DOHH2 (cell line): ENCODE measurements at regions not wholly inside any gene's neighbourhood (a gene's known extent, or its start where the extent isn't known, plus 50 kb on each side); places are given as distances from the start of the nearest gene placed in this dataset.

ENCODE experiments used
- H3F3A ChIP-seq: fragments of 200-600 bp; sonication (generic), shearing (Covaris generic); 2 replicates; pipeline ENCODE4 v1.6.0; 2016; ENCODE audit warnings: antibody characterized with exemption, mild to moderate bottlenecking; ENCODE audit not compliant: control insufficient read depth, insufficient read depth
- H3K27ac ChIP-seq: fragments of 200-600 bp; sonication (generic); 2 replicates; pipeline ENCODE4 v1.5.1; 2014; ENCODE audit warnings: low read depth, mild to moderate bottlenecking, low read length, moderate library complexity
- H3K27me3 ChIP-seq: fragments of 200-600 bp; sonication (generic); 2 replicates; pipeline ENCODE4 v1.6.1; 2014; ENCODE audit warnings: mild to moderate bottlenecking, low read length, mixed read lengths; ENCODE audit not compliant: control insufficient read depth
- H3K36me3 ChIP-seq: fragments of 200-600 bp; sonication (generic); 2 replicates; pipeline ENCODE4 v1.6.1; 2014; ENCODE audit warnings: mild to moderate bottlenecking, low read length, moderate library complexity, mixed read lengths; ENCODE audit not compliant: control insufficient read depth
- H3K4me1 ChIP-seq: fragments of 200-600 bp; sonication (generic); 2 replicates; pipeline ENCODE4 v1.6.1; 2014; ENCODE audit warnings: mild to moderate bottlenecking, low read length, mixed read lengths; ENCODE audit not compliant: control insufficient read depth
- H3K4me2 ChIP-seq: fragments of 200-600 bp; sonication (generic); 2 replicates; pipeline ENCODE4 v1.6.0; 2014; ENCODE audit warnings: mild to moderate bottlenecking, low read length, moderate library complexity
- H3K4me3 ChIP-seq: fragments of 200-600 bp; sonication (generic); 2 replicates; pipeline ENCODE4 v1.5.1; 2014; ENCODE audit warnings: mild to moderate bottlenecking, low read length, mixed read lengths
- H3K79me2 ChIP-seq: fragments of 200-600 bp; sonication (generic); 2 replicates; pipeline ENCODE4 v1.6.1; 2014; ENCODE audit warnings: mild to moderate bottlenecking, low read length, mixed read lengths; ENCODE audit not compliant: control insufficient read depth
- H3K9me2 ChIP-seq: fragments of 200-600 bp; sonication (generic); replicated peaks from 2 replicates; pipeline ENCODE4 v1.6.1; 2014; ENCODE audit warnings: mild to moderate bottlenecking, low read length, mixed read lengths; ENCODE audit not compliant: control insufficient read depth
- H3K9me3 ChIP-seq: fragments of 200-600 bp; sonication (generic); 2 replicates; pipeline ENCODE4 v1.6.1; 2014; ENCODE audit warnings: antibody characterized with exemption, low read length, mixed read lengths; ENCODE audit not compliant: control insufficient read depth, insufficient read depth
- H4K20me1 ChIP-seq: fragments of 200-600 bp; sonication (generic); 2 replicates; pipeline ENCODE4 v1.6.0; 2014; ENCODE audit warnings: low read depth, mild to moderate bottlenecking, antibody characterized with exemption, low read length, moderate library complexity; ENCODE audit not compliant: control insufficient read depth, insufficient read depth
- EZH2phosphoT487 ChIP-seq: fragments of 200-600 bp; sonication (generic); IDR thresholded peaks from 2 replicates; pipeline ENCODE4 v1.6.1; 2017; ENCODE audit warnings: borderline replicate concordance, mild to moderate bottlenecking, antibody characterized with exemption, low read length, moderate library complexity, mixed read lengths
- TF ChIP-seq, protein P1 (sequence below): fragments of 200-600 bp; sonication (generic); IDR thresholded peaks from one replicate; pipeline ENCODE4 v1.5.1; 2014; ENCODE audit warnings: antibody characterized with exemption, mild to moderate bottlenecking, low read depth, low read length; ENCODE audit not compliant: poor library complexity, severe bottlenecking

GRCh38 chr12:45582986-45583659 is 146.4 kb upstream of the ARID2 start:
- Histone ChIP-seq H3F3A (no peaks in the 10 kb centered on the region), H3K27ac (no peak overlapping the region), H3K4me1 (no peaks in the 10 kb centered on the region), H3K4me3 (no peak overlapping the region), H4K20me1 (no peaks in the 10 kb centered on the region), H3K27me3 (no peaks in the 10 kb centered on the region), H3K9me3 (no peaks in the 10 kb centered on the region), H3K4me2 (no peak overlapping the region), H3K9me2 (no peaks in the 10 kb centered on the region), H3K36me3 (no peaks in the 10 kb centered on the region), H3K79me2 (no peaks in the 10 kb centered on the region)
- TF ChIP-seq EZH2phosphoT487: no peak
- TF ChIP-seq, protein P1, sequence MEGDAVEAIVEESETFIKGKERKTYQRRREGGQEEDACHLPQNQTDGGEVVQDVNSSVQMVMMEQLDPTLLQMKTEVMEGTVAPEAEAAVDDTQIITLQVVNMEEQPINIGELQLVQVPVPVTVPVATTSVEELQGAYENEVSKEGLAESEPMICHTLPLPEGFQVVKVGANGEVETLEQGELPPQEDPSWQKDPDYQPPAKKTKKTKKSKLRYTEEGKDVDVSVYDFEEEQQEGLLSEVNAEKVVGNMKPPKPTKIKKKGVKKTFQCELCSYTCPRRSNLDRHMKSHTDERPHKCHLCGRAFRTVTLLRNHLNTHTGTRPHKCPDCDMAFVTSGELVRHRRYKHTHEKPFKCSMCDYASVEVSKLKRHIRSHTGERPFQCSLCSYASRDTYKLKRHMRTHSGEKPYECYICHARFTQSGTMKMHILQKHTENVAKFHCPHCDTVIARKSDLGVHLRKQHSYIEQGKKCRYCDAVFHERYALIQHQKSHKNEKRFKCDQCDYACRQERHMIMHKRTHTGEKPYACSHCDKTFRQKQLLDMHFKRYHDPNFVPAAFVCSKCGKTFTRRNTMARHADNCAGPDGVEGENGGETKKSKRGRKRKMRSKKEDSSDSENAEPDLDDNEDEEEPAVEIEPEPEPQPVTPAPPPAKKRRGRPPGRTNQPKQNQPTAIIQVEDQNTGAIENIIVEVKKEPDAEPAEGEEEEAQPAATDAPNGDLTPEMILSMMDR: no peak

DNA sequence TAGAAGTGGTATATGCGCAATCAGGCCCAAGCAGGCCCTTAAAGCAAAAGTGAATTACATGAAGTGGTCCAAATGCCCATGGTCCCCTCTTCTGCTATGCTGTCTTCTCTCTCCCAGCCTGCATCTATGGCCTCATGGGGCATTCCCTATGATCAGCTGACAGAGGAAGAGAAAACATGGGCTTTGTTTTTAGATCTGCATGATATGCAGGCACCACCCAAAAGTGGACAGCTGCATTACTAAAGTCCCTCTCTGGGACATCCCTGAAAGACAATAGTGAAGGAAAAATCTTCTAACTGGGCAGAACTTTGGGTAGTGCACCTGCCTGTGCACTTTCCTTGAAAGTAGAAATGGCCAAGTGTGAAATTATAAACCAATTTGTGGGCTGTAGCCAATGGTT is 145.2 kb upstream of the ARID2 start:
- no peaks in the 10 kb centered on the region for H4K20me1 ChIP-seq
- H3K27ac ChIP-seq: no peak overlapping the region
- H3K79me2 ChIP-seq: no peaks in the 10 kb centered on the region
- H3K9me3 ChIP-seq: no peaks in the 10 kb centered on the region
- H3K27me3 ChIP-seq: no peaks in the 10 kb centered on the region
- no peaks in the 10 kb centered on the region for H3K9me2 ChIP-seq
- H3F3A ChIP-seq: no peaks in the 10 kb centered on the region
- no peaks in the 10 kb centered on the region for H3K36me3 ChIP-seq
- H3K4me2 ChIP-seq: no peak overlapping the region
- no peak overlapping the region for H3K4me3 ChIP-seq
- no peaks in the 10 kb centered on the region for H3K4me1 ChIP-seq
- no peak for TF ChIP-seq EZH2phosphoT487
- TF ChIP-seq, protein P1: no peak

GRCh38 chr12:45585522-45586230 is 143.8 kb upstream of the ARID2 start:
- no peaks in the 10 kb centered on the region for H3K36me3 ChIP-seq
- H3K9me3 ChIP-seq: no peaks in the 10 kb centered on the region
- H3K9me2 ChIP-seq: no peaks in the 10 kb centered on the region
- no peaks in the 10 kb centered on the region for H3K4me1 ChIP-seq
- H3F3A ChIP-seq: no peaks in the 10 kb centered on the region
- H3K4me2 ChIP-seq: no peak overlapping the region
- H4K20me1 ChIP-seq: no peaks in the 10 kb centered on the region
- no peaks in the 10 kb centered on the region for H3K79me2 ChIP-seq
- no peak overlapping the region for H3K4me3 ChIP-seq
- TF ChIP-seq, protein P1: no peak
- TF ChIP-seq EZH2phosphoT487: no peak
- no peaks in the 10 kb centered on the region for H3K27me3 ChIP-seq
- no peak overlapping the region for H3K27ac ChIP-seq
